Activated gamma-delta T cell treated with Interleukin-2 at 50 U/mL for 16 hours (primary cell): ENCODE measurements at regions not wholly inside any gene's neighbourhood (a gene's known extent, or its start where the extent isn't known, plus 50 kb on each side); places are given as distances from the start of the nearest gene placed in this dataset.

Source experiments
- DNase-seq: peaks from one replicate; pipeline ENCODE4 v3.0.0-alpha.2; 2020

- no peak for DNase-seq
Measured at GRCh38 chr9:91141407-91141965, 220.2 kb downstream of the AUH start.

GRCh38 chr9:91143162-91143561, 218.6 kb downstream of the AUH start:
- DNase-seq, result no peak

DNA sequence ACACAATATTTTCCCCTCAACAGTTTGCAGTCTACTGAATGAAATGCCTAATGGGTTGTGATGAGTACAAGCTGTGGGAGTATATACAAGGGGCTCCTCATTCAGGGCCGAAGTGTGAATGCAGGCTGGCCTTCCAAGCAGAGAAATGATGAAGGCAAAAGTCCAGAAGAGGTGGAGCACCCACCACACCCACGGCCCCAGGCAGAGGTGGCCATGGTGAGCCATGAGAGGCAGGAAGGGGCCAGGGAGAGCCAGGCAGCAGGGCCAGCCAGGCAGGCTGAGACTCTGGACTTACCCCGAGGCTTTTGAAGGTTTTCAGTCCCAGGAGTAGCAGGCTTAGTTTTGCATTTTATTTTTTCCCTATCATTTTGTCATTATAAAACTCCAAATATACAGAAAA, 218.1 kb downstream of the AUH start:
- no peak for DNase-seq

DNA sequence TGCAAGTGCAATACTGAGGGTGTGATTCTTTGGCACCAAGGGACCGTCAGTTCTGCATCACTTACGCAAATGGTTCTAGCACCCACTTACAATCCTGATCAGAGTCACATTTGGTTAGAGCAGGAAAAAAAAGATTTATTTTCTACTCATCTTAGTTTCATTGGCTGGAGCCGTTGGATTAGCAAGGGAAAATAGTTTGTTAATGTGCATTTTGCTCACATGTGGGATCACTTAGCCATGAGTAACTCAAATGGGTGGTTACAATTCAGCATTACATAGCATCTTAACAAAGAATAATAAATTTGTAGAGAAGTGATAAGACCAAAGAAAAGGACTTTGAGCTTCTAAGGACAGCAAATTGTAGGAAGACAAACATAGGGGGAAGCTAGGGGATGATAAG, 216.9 kb downstream of the AUH start:
- no peak for DNase-seq

GRCh38 chr9:91145496-91145895, 216.2 kb downstream of the AUH start:
- no peak for DNase-seq

DNA sequence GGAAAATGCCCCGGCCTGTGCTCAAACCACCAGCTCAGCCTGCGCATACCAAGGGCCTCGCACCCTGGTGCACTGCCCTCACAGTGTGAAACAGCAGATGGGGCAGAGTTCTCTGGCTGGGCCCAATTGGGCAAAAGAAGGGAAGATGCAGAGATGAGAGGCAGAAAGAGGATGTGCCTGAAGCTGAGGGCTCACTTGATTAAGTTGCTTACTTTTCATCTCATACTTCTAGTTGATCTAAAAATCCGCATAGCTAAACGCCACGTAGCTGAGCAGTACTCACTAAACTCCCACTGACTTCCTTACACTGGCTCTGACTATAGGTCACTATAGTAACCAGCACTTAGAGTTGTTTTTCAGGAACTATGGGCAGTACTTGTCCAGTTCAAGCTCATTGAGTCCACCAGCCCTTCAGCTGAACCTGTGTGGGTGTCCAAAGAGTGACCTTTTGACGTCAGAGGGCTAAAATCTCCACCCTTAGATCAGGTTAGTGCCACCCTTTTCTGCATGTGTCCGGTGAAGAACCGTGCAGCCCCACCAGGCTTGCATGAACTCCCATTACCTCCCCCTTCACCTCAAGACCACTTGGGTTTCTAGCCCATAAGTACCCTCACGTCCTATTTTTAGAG, 215.2 kb downstream of the AUH start:
- DNase-seq, result no peak

DNA sequence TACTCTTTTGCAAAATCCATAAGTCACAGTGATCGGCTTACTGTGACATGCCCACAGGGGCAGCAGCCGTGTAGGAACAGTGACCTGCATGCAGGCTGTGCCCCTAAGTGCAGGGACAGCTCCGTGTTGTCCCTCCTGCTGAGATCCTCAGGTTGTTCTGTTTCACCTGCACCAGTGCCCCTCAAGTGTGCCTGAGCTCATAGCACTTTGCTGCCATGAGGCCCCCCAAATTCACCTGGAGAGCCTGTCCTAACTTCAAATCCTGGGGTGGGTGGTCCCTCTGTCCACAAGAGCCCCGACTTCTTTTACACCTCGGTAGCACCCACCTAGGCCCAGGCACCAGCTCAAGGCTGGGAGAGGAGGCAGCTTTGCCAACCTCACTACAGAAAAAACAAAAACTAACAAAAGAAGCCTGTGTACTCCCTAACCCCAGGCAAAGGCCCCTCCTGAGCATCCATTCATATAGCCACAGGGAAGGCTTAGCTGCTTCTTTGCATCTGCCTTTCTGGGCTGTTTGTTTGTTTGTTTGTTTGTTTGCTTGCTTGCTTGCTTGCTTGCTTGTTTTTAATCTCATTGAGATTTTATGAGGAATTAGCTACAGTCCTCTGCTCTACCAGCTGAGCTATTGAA, 214.5 kb downstream of the AUH start:
- no peak for DNase-seq

DNA sequence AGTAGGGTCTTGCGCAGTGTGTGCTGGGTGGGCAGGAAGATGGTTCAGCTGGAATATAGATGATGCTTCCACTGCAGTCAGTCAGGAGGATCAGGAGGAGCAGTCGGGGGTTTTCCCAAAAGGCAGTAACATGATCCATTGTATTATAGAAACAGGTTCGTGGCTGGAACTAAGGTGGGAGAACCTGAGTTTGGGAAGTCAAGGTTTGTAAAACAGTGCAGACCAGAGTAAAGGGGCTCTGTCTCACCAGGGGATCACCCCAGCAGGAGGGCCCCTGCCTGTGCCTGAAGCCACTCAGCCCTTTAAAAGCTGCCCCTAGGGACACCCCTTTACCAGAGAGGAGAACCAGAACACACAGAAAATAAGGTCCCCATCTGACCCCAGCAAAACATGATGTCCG, 213.4 kb downstream of the AUH start:
- no peak for DNase-seq

GRCh38 chr9:91150273-91150997, 211.3 kb downstream of the AUH start:
- no peak for DNase-seq

- peak; percentile 26 for DNase-seq
Measured at GRCh38 chr9:91150998-91151717, 210.6 kb downstream of the AUH start.

DNA sequence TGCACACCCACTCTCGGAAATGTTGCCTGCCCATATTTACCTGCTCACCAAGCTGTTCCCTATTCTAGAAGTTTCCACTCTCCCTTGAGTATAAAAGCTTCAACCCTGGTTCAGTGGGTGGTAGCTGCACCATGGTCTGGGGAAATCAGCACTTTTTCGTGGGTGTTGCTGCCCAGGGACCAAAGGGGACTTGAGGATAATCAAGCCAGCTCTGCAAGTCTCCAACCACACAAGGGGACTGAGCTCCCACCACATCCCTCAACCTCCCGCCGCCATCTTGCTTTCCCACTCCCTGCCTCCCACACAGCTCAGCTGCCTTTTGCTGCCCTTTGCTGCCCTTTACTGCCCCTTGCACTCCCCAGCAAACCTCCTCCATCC, 210.0 kb downstream of the AUH start:
- no peak for DNase-seq

DNA sequence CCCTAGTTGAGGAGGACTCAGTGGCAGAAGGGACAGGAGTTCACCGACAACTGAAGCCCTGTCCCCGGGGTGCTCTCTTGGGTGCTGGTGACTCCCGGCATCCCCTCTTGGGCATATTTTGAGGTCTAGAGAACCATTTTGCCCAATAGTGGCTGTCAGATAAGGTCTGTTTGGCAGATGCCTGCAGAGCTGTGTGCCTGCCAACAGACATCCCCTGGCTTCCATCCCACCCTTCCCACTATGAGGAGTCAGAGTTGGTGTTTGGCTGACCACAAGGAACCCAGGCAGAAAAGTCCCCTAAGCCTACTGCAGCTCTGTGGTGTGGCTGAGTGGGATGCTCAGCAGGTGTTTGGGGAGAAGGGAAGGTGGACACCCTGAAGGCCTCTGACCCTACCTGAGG, 207.0 kb downstream of the AUH start:
- DNase-seq, result no peak

DNA sequence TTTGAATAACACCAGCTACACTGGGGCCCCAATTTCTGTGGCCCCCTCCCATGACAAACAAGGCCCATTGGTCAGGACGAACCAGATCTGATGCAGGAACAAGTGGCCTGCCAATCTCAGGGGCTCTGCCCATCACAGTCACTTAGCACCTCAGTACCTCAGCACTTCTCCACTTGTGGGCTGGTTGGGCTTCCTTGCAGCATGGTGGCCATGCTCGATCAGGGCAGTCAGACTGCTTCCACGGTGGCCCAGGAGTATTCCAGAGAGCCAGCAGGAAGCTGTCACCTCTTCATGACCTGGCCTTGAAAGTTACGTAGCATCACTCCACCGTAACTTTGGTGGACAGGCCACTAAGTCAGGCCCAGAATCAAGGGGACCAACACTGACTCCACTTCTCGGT, 206.5 kb downstream of the AUH start:
- DNase-seq, result no peak

GRCh38 chr9:91155746-91156376, 205.9 kb downstream of the AUH start:
- DNase-seq, result no peak

DNA sequence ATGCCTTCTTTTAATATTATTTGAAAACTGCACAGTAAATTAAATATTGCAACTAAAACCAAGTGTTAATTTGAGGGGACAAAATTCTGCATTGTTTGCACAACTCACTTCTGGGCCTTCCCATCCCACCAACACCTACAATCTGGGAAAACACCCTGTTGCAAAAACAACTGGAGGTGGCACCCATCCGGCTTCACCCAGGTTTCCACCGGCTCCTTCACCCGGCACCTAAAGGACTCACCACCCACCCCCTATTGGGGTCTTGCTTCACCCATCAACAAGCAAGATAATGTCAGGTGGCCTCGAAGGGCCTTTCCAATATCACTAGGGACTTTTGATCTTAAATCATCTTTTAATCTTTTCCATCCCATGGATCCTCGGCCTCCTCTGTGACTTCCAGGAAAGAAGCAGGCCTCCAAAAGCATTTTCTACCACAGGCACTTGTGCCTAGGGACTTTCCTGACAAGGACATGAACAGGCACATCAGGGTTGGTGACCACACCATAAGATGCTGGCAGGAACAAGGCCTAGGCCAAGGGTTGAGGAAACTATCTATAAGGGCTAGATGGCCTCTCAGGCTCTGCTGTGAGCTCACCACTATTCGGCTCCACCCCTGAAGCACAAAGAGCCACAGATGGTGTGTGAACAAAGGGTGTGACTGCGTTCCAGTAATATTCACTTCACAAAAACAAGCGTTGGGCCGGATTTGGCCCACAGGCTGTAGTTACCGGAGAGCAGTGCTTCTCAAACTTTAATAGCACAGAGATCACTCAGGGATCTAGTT, 205.1 kb downstream of the AUH start:
- DNase-seq, result no peak

GRCh38 chr9:91157883-91158282, 203.8 kb downstream of the AUH start:
- no peak for DNase-seq

DNA sequence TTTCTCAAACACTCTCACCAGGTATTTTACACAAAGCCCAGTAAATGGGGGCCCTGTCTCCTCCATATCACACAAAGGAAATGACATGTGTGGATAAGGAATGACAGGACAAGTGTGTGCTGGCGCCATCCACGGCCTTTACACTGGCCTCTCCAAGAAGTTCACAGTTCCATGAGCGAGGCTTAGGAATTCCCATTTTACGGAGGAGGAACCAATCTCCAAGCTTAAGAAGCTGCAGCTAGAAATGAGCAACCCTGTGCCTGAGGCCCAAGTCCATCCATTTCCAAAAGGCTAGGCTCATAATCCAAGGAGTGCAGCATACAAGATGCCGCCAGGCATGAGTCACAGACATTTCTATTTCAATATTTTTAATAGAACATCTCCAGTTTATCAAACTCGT, 203.4 kb downstream of the AUH start:
- no peak for DNase-seq

DNA sequence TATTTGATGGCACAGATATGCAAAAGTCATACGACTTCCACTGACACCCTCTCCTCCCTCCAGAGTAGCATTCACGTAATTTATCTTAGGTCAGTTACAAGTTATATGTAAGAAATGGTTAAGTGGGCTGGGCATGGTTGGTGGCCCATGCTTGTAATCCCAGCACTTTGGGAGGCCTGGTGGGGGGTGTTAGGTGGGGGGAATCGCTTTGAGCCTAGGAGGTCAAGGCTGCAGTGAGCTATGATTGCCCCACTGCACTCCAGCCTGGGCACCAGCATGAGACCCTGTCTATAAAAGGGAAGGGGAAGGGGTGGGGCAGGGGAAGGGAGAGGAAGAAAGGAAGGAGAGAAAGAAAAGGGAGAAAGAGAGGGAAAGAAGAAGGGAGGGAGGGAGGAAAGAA, 202.8 kb downstream of the AUH start:
- DNase-seq, result no peak

- no peak for DNase-seq
Measured at GRCh38 chr9:91159664-91160121, 202.0 kb downstream of the AUH start.

- no peak for DNase-seq
Measured at GRCh38 chr9:91160181-91160580, 201.5 kb downstream of the AUH start.

GRCh38 chr9:91160599-91161464, 200.9 kb downstream of the AUH start:
- no peak for DNase-seq
